8988T (cell line): ENCODE measurements at regions not wholly inside any gene's neighbourhood (a gene's known extent, or its start where the extent isn't known, plus 50 kb on each side); places are given as distances from the start of the nearest gene placed in this dataset.
"Not testable (repeated sequence)": the region's sequence is repeated elsewhere in the genome, so short reads cannot be mapped to it uniquely, and the experiment has no call there.

Source experiments
- DNase-seq: peaks from one replicate; pipeline ENCODE4 v3.0.0; 2011

DNA sequence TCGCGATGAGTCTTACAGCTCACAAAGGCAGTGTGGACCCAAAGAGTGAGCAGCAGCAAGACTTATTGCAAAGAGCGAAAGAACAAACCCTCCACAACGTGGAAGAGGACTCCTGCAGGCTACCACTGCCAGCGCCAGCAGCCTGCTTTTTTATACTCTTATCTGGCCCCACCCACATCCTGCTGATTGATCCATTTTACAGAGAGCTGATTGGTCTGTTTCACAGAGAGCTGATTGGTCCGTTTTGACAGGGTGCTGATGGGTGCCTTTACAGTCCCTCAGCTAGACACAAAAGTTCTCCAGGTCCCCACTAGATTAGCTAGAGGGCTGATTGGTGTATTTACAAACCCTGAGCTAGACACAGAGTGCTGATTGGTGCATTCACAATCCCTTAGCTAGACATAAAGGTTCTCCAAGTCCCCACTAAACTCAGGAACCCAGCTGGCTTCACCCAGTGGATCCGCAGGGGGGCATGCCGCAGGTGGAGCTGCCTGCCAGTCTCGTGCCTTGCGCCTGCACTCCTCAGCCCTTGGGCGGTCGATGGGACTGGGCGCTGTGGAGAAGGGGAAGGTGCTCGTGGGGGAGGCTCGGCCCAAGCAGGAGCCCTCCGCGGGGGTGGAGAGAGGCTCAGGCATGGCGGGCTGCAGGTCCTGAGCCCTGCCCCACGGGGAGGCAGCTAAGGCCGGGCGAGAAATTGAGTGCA lies 75.7 kb downstream of the QDPR start:
- DNase-seq, result not testable (repeated sequence)

DNA sequence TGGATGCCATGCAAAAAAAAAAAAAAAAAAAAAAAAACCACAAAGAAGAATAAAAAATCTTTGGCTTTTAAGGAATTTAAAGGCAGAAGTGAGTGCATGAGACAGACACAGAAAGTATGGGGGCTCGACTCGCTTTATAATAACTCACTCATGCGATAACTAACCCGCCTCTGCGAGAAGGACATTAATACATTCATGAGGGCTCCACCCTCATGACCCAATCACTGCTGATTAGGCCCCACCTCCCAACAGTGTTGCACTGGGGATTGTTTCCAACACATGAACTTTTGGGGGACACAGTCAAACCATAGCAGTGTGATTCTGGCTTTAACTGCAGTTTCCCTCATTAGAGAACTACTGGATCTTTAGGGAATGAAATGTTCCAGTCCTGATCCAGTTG lies 78.1 kb downstream of the QDPR start:
- no peak for DNase-seq

DNA sequence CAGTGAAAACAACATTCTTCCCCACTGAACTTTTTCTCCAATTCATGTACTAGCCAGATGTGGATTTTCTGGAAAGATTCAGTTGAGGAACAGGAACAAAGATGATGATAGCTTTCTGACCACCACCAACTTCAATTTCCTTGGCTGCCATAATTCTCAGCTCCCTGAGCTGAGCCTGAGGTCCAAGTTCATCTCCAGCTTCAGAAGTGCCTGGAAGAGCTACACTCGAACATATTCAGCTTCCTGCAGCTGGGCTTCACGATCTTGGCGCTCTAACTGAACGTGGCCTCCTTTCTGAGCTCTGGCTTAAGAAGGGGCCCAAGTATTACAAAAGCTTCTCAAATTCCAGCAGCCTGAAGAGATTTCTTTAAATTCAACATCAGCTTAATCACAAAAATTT lies 83.9 kb downstream of the QDPR start:
- DNase-seq, result no peak

DNA sequence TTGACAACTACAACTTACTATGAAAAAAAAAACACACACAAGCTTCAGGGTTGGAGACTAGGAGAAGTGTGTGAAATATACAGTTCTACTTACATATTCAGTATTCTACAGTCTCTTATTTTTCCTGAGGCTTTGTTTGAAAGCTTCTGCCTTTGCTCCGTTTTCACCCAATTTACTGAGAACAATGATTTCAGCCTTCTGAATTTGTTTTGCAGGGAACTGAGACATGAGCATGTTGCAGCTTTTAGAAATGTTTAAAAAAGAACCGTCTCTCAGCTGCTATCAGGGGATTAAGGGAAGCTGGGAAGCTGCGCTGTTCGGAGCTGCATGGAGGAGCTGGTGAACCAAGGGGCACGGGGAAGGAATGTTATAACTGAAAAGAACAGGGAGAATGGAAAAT lies 85.7 kb downstream of the QDPR start:
- no peak for DNase-seq

DNA sequence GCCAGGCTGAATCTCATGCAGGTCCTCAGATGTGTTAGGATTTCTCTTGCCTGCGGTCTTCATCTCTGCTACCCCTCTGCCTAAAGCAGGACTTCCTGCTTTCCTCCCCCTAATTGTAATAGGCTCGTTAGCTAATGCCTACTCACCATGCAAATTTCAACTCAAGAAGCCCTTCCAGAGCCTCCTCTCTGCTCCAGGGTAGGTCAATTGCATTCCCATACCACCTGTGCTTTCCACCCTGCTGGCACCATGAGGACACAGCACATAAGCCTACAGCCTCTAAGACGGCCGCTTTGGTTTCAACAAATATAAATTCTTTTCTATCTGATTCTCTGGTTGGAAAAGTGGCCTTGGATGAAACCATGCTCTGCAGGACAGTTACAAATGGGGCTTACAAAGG lies 93.9 kb downstream of the QDPR start:
- no peak for DNase-seq

DNA sequence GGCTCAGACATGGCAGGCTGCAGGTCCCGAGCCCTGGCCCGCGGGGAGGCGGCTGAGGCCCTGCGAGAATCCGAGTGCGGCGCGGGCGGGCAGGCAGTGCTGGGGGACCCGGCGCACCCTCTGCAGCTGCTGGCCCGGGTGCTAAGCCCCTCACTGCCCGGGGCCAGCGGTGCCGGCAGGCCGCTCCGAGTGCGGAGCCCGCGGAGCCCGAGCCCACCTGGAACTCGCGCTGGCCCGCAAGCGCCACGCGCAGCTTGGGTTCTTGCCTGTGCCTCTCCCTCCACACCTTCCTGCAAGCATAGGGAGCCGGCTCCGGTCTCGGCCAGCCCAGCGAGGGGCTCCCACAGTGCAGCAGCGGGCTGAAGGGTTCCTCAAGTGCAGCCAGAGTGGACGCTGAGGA lies 97.5 kb downstream of the QDPR start:
- DNase-seq, result no peak

DNA sequence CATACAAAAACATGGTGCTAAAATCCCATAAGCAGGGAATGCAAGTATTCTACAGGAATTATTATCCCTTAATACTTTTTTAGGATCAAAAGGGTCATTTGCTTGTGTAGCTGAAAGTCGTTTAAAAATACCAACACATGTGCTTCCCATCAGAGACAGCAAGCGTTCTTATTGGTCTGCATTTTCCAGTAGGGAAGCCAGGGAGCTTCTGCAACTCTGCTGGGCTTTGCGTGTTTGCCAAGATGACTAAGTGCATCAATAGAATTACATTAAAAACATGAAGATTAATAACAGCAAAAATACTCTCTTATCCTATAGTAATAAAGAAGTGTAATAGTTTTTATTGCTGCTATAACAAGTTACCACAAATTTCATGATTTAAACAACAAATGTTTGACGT lies 111.2 kb downstream of the QDPR start:
- no peak for DNase-seq

DNA sequence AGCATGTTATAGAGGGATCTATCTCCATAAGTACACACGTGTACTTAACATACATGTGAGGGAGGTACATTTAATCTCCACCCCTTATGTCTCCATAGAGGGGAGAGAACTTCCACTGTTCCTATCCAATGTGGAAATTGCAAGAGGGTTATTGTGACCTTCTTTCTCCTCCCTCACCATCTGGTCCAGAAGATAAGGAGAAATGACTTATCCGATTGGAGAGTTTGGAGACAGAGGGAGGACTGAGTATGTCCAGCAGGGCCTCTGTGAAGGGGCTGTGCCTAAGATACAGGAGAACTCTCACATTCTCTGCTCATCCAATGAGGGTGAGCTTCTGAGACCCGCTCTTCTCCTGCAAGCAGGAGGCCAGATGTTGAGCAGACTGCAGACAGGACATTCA lies 113.1 kb downstream of the QDPR start:
- no peak for DNase-seq

DNA sequence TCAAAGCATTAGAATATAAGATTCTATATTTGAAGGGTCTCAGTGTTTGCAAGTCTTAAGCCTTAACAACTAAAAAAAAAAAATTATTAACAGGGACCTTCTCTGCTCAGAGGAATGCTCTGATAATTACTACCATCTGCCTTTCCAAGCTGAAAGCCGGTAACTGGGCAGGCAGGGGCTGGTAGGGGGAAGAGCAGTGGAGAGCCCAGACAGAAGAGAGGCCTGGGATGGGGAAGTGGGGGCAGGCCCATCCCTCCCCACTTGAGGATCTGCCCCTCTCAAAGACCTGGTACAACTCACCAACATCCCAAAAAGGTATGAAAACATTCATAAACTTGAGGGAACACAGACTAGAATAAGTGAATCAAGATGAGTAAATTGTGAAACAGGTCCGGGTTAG lies 113.9 kb downstream of the QDPR start:
- no peak for DNase-seq

DNA sequence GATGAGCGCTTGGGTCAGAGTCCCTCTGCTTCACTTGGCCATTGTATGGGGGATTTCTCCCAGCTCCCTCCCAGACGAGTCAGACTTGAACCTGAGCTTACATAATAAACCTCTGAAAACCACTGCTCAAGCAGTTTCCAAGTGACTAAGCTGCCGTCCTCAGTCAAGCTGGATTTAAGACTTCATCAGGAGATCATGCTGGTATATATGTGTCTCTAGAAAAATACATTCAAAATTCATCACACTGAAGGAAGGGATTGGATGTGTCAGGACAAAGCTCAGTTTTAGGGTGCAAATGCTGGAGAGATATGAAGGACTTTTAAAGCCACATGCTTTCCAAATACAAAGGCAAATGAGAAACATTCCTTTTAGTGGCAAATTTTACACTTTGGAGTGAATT lies 114.3 kb downstream of the QDPR start:
- no peak for DNase-seq

DNA sequence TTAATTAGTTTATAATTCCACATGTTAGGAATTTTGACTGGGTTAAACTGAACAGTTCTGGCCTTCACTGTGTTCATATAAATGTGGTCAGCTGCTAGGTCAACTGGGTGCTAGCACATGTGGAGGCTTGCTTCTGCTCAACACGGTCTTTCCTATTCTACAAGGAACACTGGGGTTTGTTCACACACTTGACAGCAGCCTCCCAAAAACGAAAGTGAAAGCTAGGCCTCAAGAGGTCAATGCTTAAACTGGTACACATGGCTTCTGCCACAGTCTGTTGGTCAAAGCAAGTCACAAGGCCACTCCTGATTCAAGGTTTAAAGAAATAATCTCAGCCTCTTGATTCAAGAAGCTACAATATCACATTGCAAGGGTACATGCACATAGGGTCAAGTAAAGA lies 126.5 kb downstream of the QDPR start:
- no peak for DNase-seq

DNA sequence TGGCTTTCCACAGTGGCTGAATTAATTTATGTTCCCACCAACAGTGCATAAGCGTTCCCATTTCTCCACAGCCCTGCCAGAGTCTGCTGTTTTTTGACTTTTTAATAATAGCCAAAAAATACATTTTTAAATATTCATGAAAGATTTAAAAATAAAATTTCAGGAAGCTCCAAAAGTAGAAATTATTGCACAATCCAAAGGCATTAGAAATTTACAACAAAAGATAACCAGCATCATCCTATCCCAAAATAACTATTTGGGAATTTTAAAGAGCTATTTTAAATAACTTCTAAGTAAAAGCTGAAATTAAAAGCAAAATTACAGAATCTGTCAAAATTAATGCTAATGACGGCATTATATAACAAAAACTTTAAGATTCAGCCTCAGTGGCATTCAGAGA lies 131.5 kb downstream of the QDPR start:
- no peak for DNase-seq

DNA sequence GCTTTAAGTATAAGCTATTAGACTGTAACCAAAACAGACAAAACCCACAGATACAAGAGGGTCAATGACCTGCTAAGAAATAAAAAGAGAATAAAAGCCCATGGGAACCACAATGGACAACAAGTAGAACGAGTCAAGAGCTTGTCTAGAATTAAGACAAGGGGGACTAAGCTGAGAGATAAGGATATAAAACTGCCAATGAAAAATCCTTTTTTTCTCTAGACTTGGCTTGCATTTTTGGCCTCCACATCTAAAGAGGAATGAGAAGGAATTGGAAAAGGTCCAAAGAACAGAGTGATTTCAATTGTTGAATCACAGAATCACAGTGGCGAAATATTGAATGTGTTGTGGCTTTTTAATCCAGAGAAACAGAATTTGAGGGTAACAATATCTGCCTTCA lies 135.7 kb downstream of the QDPR start:
- no peak for DNase-seq

DNA sequence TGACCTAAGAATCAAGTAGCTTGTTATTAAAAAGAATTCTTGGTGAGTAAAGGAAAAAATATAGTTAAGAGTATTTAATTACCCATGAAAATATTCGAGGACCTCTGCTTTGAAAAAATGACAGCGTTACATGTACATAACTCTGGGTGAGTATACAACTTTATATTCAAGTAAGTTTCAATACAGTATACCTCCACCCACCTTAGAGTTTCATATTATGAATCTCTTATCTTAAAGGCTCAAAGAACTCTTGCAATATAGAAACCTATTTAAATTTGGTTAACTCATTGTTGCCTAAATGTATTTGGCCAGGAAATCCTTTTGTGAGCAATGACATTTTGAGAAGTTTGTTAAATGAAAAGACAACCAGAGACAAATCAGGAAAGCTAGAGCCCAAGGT lies 138.2 kb downstream of the QDPR start:
- DNase-seq, result no peak

DNA sequence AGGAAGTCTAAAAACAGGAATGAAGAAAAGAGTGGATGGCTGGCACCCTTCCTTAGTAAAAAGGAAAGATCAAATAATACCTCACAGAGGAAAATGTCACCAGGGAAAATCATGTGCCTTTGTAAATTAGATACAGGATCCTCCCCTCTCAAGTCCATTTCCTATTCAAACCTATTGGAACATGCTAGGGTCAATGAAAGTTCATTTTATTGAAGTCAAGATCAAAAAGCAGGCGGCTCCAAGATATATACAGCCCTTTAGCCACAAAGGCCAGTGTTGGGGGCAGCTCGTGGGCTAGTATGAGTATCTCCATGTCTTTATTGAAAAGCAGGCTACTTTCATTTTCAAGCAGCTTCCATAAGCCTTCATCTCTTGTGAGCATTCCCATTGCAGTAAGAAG lies 141.1 kb downstream of the QDPR start:
- no peak for DNase-seq

DNA sequence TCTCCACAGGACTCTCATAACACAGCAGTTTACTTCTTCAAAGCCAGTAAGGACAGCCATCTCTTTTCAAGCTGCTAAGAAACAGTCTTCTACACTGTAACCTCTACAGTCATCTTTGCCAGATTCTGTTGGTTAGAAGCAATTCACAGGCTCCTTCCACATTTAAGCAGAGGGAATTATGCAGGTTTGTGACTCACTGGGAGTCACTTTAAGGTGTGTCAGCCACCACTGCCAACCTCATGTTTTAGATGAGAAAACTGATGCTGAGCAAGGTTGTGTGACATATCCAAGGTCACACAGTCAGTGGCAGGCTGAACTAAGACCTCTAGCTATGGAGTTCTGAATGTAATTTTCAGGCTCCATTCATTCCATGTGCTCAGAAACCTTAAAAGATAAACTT lies 143.5 kb downstream of the QDPR start:
- DNase-seq, result no peak

DNA sequence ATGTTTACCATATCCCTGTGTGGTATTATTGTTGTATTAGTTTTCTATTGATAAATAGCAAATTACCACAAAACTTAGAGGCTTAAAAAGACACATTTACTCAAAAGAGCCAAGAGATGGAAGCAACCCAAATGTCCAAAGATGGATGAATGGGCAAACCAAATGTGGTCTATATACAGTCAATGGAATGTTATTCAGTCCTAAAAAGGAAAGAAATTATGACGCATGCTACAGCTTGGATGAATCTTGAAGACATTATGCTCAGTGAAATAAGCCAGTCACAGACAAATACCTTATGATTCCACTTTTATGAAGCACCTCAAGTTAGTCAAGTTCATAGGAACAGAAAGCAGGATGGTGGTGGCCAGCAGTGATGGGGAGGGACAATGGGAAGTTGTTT lies 144.7 kb downstream of the QDPR start:
- DNase-seq, result no peak

DNA sequence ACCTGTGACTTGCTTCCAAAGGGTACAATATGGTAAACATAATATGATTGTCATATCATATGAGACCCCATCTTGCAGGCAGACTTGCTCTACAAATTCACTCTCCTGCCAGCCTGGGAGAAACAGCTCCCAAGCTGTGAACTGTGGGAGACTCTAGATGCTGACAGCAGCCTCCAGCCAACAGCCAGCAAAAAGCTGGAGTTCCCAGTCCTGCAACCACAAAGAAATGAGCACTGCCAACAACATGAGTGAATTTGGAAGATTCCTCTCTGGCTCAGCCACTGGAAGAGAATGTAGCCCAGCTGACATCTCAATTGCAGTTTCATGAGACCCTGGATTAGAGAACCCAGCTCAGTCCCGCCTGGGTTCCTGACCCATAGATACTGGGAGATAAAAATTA lies 145.4 kb downstream of the QDPR start:
- no peak for DNase-seq

DNA sequence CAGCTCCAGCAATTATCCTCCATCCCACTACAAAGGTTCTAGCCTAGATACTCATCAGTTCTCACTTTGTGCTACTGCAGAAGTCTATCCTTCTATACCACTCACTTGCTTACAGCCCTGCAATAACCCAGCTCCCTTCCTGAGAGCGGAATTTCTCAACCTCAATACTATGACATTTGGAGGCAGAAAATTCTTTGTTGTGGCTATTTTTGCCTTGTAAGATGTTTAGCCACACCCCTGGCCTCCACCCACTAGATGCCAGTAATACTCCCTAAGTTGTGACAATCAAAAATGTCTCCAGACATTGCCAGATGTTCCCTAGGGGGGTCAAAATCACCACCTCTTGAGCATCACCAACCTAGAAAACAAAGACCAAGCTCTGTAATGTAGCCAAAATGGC lies 149.5 kb downstream of the QDPR start:
- DNase-seq, result no peak

DNA sequence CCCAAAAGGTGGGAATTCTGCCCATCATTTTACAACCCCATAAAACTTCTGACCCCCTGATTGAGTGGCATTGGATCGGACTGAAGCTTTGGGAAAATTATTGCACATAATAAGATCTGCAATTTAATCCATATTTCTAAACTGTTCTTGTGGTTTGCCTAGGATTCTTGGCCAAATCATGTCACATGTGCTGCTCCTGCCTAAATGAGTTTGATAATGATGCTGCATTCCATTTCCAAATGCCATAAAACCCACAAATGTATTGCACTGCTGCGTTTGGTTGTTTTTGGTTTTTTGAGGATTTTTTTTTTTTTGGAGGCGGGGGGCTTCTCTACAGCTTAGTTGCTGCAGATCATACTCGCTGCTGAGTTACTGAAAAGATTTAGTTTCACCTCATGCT lies 153.6 kb downstream of the QDPR start:
- no peak for DNase-seq

DNA sequence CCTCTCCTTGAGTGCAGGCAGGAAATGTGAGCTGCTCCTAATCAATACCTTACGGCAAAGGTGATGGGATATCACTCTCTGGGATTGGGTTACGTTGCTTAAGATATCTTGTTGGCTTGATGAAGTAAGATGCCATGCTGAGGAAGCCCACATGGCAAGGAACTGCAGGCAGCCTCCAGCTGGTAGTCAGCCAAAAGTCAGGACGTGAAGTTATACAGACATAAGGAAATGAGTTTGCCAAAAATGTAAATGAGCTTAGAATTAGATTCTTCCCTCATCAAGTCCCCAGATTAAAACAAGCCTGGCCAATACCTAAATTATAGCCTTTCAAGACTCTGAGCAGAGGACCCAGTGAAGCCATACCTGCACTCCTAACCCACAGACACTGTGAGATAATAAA lies 155.0 kb downstream of the QDPR start:
- DNase-seq, result no peak

DNA sequence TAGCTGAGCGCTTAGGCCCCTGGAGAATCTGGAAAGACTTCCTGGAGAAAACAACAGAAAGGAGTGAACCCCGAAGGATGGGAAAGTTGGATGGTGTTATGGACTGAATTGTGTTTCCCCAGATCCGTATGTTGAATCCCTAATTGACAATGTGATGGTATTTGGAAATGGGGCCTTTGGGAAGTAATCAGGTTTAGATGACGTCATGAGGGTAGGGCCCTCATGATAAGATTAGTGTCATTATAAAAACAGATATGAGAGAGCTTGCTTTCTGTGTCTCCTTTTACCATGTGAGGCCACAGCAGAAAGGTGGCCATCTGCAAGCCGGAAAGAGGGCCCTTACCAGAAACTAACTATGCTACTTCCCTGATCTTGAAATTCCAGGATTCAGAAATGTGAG lies 159.5 kb downstream of the QDPR start:
- DNase-seq, result no peak

DNA sequence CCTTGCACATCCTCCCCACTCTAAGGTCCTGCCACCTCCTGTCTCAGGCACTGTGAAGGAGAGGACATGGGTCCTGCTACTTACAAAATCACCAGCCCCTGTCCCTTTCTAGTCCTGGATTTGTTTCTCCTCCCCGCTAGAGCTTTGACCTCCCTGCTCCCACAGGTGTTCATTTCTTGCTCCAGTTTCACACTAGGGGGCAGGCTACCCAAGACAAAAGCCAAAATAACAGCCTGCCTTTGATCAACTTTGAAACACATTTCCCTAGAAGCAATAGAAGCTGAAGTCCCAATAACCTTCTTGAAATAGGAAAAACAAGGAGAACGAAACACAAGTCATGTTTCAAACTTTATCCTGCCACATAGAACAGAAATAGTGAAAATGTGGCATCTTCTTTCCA lies 164.4 kb downstream of the QDPR start:
- DNase-seq, result peak; percentile 23

DNA sequence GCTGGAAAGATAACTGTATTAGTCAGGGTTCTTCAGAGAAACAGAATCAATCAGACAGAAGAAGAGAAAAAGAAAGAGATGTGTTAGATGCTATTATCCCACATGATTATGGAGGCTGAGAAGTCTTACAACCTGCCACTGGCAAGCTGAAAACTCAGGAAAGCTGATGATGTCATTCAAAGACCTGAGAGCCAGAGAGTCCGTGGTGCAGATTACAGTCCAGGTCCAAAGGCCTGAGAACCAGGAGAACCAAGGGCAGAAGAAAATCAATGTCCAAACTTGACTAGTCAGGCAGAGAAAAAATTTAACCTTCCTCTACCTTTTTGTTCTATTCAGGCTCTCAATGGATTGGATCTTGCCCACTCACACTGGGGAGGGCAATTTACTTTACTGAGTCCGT lies 172.5 kb downstream of the QDPR start:
- no peak for DNase-seq

DNA sequence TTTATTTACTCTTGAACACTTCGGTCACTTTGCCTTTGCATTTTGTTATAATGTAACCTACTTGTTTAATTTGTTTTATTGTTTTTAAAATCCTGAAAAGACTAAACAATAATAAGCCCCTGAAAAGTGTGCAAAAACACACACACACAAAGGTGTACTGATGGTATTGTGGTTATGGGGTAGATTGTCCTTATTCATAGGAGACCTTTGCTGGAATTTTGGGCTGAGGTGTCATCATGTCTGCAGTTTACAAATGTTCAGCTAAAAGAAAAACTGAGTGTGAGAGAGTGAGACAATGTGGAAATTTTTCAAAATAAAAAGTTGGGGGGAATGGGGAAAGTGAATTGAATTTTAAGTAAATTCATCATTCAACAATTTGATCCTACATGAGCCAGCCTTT lies 174.9 kb downstream of the QDPR start:
- no peak for DNase-seq

DNA sequence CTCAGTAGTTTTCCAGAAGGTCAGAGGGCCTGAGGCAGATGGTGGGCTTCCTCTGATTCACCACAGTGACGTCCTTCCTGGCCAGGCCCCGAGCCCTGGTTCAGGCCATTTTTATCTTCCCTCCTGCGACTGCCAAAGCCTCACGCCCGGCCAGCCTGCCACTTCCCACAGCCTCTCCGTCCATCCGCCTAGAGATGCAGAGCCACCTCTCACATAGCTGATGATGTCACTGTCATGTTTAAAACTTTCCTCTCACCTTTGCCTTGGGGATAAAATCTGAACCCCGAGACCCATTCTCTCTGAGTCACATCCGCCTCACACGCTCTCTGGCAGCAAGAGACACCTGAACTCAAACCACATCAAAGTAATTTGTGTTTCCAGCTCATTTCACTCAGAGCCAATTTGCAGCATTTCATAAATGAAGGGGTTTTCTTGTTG lies 175.3 kb downstream of the QDPR start:
- DNase-seq, result no peak
